ENCODE measurements at regions not wholly inside any gene's neighbourhood (a gene's known extent, or its start where the extent isn't known, plus 50 kb on each side); places are given as distances from the start of the nearest gene placed in this dataset.
"Not testable (repeated sequence)": the region's sequence is repeated elsewhere in the genome, so short reads cannot be mapped to it uniquely, and the experiment has no call there.

- no peak overlapping the region for H3K4me3 ChIP-seq
- intact Hi-C loops (cut with DNase I): no loop called here
- peaks cover 0 to 8% (median 0%) of the 10 kb centered on the region in 4 donors for H3K9me3 ChIP-seq
- H3K4me1 ChIP-seq: no peaks in the 10 kb centered on the region
- H3K27ac ChIP-seq (replicated peaks in 1 of 4): no peak overlapping the region
- no peaks in the 10 kb centered on the region for H3K36me3 ChIP-seq
- WGBS: 33% methylated on average over 1 of the region's 15 CpGs
- TF ChIP-seq POLR2A (IDR thresholded peaks at IDR 0.05; ENCODE audit: low read depth): no peak
- TF ChIP-seq POLR2AphosphoS5 (IDR thresholded peaks at IDR 0.05): no peak
- no peak for TF ChIP-seq EP300 (IDR thresholded peaks at IDR 0.05)
- TF ChIP-seq, protein P1, sequence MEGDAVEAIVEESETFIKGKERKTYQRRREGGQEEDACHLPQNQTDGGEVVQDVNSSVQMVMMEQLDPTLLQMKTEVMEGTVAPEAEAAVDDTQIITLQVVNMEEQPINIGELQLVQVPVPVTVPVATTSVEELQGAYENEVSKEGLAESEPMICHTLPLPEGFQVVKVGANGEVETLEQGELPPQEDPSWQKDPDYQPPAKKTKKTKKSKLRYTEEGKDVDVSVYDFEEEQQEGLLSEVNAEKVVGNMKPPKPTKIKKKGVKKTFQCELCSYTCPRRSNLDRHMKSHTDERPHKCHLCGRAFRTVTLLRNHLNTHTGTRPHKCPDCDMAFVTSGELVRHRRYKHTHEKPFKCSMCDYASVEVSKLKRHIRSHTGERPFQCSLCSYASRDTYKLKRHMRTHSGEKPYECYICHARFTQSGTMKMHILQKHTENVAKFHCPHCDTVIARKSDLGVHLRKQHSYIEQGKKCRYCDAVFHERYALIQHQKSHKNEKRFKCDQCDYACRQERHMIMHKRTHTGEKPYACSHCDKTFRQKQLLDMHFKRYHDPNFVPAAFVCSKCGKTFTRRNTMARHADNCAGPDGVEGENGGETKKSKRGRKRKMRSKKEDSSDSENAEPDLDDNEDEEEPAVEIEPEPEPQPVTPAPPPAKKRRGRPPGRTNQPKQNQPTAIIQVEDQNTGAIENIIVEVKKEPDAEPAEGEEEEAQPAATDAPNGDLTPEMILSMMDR (IDR thresholded peaks at IDR 0.05): no peak
- DNase-seq (ENCODE audit: extremely low spot score): no peak
- no peaks in the 10 kb centered on the region for H3K27me3 ChIP-seq
Observed at GRCh38 chr3:164814106-164814505, 264.2 kb downstream of the SI start.

- Histone ChIP-seq H3K9me3 (no peaks in the 10 kb centered on the region), H3K36me3 (no peaks in the 10 kb centered on the region), H3K4me3 (no peak overlapping the region), H3K27me3 (no peaks in the 10 kb centered on the region), H3K4me1 (no peaks in the 10 kb centered on the region), H3K27ac (replicated peaks in 1 of 4) (no peak overlapping the region)
- intact Hi-C loops (cut with DNase I): no loop called here
- TF ChIP-seq, protein P1 (IDR thresholded peaks at IDR 0.05): no peak
- TF ChIP-seq POLR2A (IDR thresholded peaks at IDR 0.05; ENCODE audit: low read depth) (no peak), EP300 (IDR thresholded peaks at IDR 0.05) (no peak), POLR2AphosphoS5 (IDR thresholded peaks at IDR 0.05) (no peak)
- no peak for DNase-seq (ENCODE audit: extremely low spot score)
- WGBS: 89% methylated on average over 6 of the region's 6 CpGs
Observed at GRCh38 chr3:164812042-164812441, 266.3 kb downstream of the SI start.

DNA sequence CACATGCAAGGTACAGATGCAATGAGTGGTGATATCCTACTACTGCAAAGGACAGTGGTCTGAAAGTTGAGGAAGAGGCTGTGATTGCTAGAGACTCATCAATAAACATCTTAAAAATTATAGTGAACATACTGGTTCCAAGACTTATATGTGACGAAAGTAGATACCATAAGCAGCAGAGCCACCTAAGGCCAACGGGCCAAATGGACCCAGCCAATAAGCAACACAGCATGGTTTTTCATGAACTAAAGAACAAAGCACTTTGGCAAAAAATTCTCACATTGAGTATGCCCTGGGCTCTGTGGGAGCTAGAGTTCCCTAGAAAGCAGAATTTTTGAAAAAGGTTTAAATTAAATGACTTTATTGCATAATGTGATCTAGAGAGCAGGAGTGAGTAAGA, 272.1 kb downstream of the SI start:
- Histone ChIP-seq H3K36me3 (no peaks in the 10 kb centered on the region), H3K4me1 (no peaks in the 10 kb centered on the region), H3K9me3 (no peaks in the 10 kb centered on the region), H3K27ac (replicated peaks in 1 of 4) (no peak overlapping the region), H3K4me3 (no peak overlapping the region), H3K27me3 (no peaks in the 10 kb centered on the region)
- no peak for DNase-seq (ENCODE audit: extremely low spot score)
- WGBS: 87% methylated on average over 2 of the region's 2 CpGs
- no peak for TF ChIP-seq POLR2AphosphoS5 (IDR thresholded peaks at IDR 0.05)
- no peak for TF ChIP-seq POLR2A (IDR thresholded peaks at IDR 0.05; ENCODE audit: low read depth)
- TF ChIP-seq, protein P1 (IDR thresholded peaks at IDR 0.05): no peak
- no peak for TF ChIP-seq EP300 (IDR thresholded peaks at IDR 0.05)
- intact Hi-C loops (cut with DNase I): no loop called here

DNA sequence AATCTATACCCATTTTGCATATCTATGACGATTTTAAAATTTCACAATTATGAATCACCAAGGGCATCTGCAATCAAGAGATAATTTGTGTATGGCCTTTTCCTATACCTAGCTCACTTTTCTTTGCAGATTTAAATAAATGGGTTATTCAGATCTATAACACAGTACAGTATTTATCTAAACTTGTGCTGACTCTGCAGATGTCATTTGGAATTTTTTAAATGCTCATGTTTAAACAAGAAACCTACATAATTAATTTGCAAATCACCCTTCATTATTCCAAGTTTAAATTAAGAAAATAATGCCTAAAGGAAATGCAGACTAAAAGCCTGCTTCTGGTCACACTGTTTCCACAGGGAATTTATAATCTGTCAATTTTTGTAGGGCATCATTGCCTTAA, 284.2 kb downstream of the SI start:
- Histone ChIP-seq H3K36me3 (no peaks in the 10 kb centered on the region), H3K9me3 (no peaks in the 10 kb centered on the region), H3K4me1 (no peaks in the 10 kb centered on the region), H3K4me3 (no peak overlapping the region), H3K27me3 (no peaks in the 10 kb centered on the region), H3K27ac (replicated peaks in 1 of 4) (no peak overlapping the region)
- DNase-seq (ENCODE audit: extremely low spot score): no peak
- 86% methylated on average over 1 of the region's 1 CpG for WGBS
- TF ChIP-seq POLR2AphosphoS5 (IDR thresholded peaks at IDR 0.05) (no peak), POLR2A (IDR thresholded peaks at IDR 0.05; ENCODE audit: low read depth) (no peak), EP300 (IDR thresholded peaks at IDR 0.05) (no peak)
- TF ChIP-seq, protein P1 (IDR thresholded peaks at IDR 0.05): no peak
- intact Hi-C loops (cut with DNase I): no loop called here

DNA sequence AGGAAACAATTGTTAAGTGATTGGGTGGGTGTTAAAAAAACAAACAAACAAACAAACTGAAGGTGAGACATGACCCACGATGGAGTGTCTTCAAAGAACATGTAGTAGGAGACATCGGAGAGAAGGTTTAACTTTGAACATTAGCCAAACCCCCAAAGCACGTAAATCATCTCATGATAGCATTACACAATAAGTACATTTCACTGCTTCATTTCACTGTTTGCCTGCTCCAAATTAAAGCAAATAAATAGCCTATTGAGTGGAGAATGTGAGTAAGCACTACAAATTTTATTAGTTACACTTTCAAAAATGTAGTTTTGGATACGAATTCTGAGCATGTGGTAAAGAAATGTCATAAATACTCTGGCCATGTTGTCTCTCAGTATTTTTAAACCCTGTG, 287.0 kb downstream of the SI start:
- no peaks in the 10 kb centered on the region for H3K27me3 ChIP-seq
- peaks cover 0 to 9% (median 3%) of the 10 kb centered on the region in 4 donors for H3K9me3 ChIP-seq
- H3K27ac ChIP-seq (replicated peaks in 1 of 4): no peak overlapping the region
- no peaks in the 10 kb centered on the region for H3K4me1 ChIP-seq
- no peak for DNase-seq (ENCODE audit: extremely low spot score)
- TF ChIP-seq EP300 (IDR thresholded peaks at IDR 0.05): no peak
- no peak for TF ChIP-seq POLR2AphosphoS5 (IDR thresholded peaks at IDR 0.05)
- TF ChIP-seq POLR2A (IDR thresholded peaks at IDR 0.05; ENCODE audit: low read depth): no peak
- TF ChIP-seq, protein P1 (IDR thresholded peaks at IDR 0.05): no peak
- H3K36me3 ChIP-seq: no peaks in the 10 kb centered on the region
- 74% methylated on average over 4 of the region's 4 CpGs for WGBS
- H3K4me3 ChIP-seq: no peak overlapping the region
- intact Hi-C loops (cut with DNase I): no loop called here

DNA sequence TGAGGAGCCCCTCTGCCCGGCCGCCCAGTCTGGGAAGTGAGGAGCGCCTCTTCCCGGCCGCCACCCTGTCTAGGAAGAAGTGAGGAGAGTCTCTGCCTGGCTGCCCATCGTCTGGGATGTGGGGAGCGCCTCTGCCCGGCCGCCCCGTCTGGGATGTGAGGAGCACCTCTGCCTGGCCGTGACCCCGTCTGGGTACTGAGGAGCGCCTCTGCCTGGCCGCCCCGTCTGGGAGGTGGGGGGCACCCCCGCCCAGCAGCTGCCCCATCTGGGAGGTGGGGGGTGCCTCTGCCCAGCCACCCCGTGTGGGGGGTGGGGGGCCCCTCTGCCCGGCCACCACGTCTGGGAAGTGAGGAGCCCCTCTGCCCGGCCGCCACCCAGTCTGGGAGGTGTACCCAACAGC, 293.9 kb downstream of the SI start:
- H3K36me3 ChIP-seq; intact Hi-C loops (cut with DNase I); DNase-seq (ENCODE audit: extremely low spot score); H3K4me1 ChIP-seq; H3K27me3 ChIP-seq; H3K27ac ChIP-seq (replicated peaks in 1 of 4); H3K9me3 ChIP-seq; H3K4me3 ChIP-seq: not testable (repeated sequence)
- 100% methylated on average over 3 of the region's 21 CpGs for WGBS
